ENCODE measurements at regions not wholly inside any gene's neighbourhood (a gene's known extent, or its start where the extent isn't known, plus 50 kb on each side); places are given as distances from the start of the nearest gene placed in this dataset.
A peak's percentile ranks its signal among the peaks of the same experiment; 100 is the strongest.

- Mint-ChIP-seq H3K9me3 (peaks cover 0 to 19% of the 10 kb centered on the region in 2 donors), H3K27ac (no peak overlapping the region), H3K4me1 (no peaks in the 10 kb centered on the region), H3K27me3 (no peaks in the 10 kb centered on the region), H3K4me3 (no peak overlapping the region)
- no peak for DNase-seq
- ATAC-seq, result no peak
These were observed 982.1 kb downstream of the DTWD2 start for GRCh38 chr5:118006219-118006618.

- no peaks in the 10 kb centered on the region for H3K4me1 Mint-ChIP-seq
- DNase-seq (no peak), ATAC-seq (no peak)
- peaks cover 0 to 17% of the 10 kb centered on the region in 2 donors for H3K9me3 Mint-ChIP-seq
- no peak overlapping the region for H3K4me3 Mint-ChIP-seq
- no peaks in the 10 kb centered on the region for H3K27me3 Mint-ChIP-seq
- H3K27ac Mint-ChIP-seq, result no peak overlapping the region
These were observed 988.3 kb downstream of the DTWD2 start for GRCh38 chr5:117999939-118000549.

- no peak overlapping the region for H3K27ac Mint-ChIP-seq
- H3K4me1 Mint-ChIP-seq, result no peaks in the 10 kb centered on the region
- DNase-seq (no peak), ATAC-seq (no peak)
- peaks cover 5 to 7% of the 10 kb centered on the region in 2 donors for H3K9me3 Mint-ChIP-seq
- no peaks in the 10 kb centered on the region for H3K27me3 Mint-ChIP-seq
- no peak overlapping the region for H3K4me3 Mint-ChIP-seq
These were observed 1005.7 kb downstream of the DTWD2 start for GRCh38 chr5:117982691-117983090.

GRCh38 chr5:117973785-117974184, 1014.6 kb downstream of the DTWD2 start:
- no peak overlapping the region for H3K4me3 Mint-ChIP-seq
- H3K9me3 Mint-ChIP-seq, result peaks cover 5 to 12% of the 10 kb centered on the region in 2 donors
- H3K4me1 Mint-ChIP-seq, result no peaks in the 10 kb centered on the region
- H3K27me3 Mint-ChIP-seq, result no peaks in the 10 kb centered on the region
- H3K27ac Mint-ChIP-seq, result no peak overlapping the region
- DNase-seq, result no peak
- ATAC-seq, result no peak

- no peak for ATAC-seq
- Mint-ChIP-seq H3K4me1 (no peaks in the 10 kb centered on the region), H3K4me3 (no peak overlapping the region), H3K9me3 (peaks cover 0 to 6% of the 10 kb centered on the region in 2 donors), H3K27me3 (no peaks in the 10 kb centered on the region), H3K27ac (no peak overlapping the region)
- DNase-seq, result no peak
These were observed 1032.5 kb downstream of the DTWD2 start for GRCh38 chr5:117955831-117956230.

- no peak overlapping the region for H3K27ac Mint-ChIP-seq
- H3K4me3 Mint-ChIP-seq, result no peak overlapping the region
- ATAC-seq, result no peak
- no peaks in the 10 kb centered on the region for H3K27me3 Mint-ChIP-seq
- H3K9me3 Mint-ChIP-seq, result peaks cover 0 to 7% of the 10 kb centered on the region in 2 donors
- no peak for DNase-seq
- H3K4me1 Mint-ChIP-seq, result no peaks in the 10 kb centered on the region
These were observed 1034.0 kb downstream of the DTWD2 start for GRCh38 chr5:117954331-117954730.

GRCh38 chr5:117953272-117953671, 1035.1 kb downstream of the DTWD2 start:
- peaks cover 0 to 5% of the 10 kb centered on the region in 2 donors for H3K9me3 Mint-ChIP-seq
- no peak overlapping the region for H3K4me3 Mint-ChIP-seq
- no peak for ATAC-seq

GRCh38 chr5:117947836-117948235, 1040.5 kb downstream of the DTWD2 start:
- H3K4me3 Mint-ChIP-seq, result no peak overlapping the region
- ATAC-seq (no peak), DNase-seq (no peak)
- no peaks in the 10 kb centered on the region for H3K4me1 Mint-ChIP-seq
- peaks cover 8 to 9% of the 10 kb centered on the region in 2 donors for H3K9me3 Mint-ChIP-seq
- no peak overlapping the region for H3K27ac Mint-ChIP-seq
- no peaks in the 10 kb centered on the region for H3K27me3 Mint-ChIP-seq

More at GRCh38 chr5:117953272-117953671, 1035.1 kb downstream of the DTWD2 start:
- Mint-ChIP-seq H3K27ac (no peak overlapping the region), H3K4me1 (no peaks in the 10 kb centered on the region), H3K27me3 (no peaks in the 10 kb centered on the region)
- DNase-seq, result no peak

GRCh38 chr5:117947121-117947520, 1041.2 kb downstream of the DTWD2 start:
- Mint-ChIP-seq H3K4me1 (no peaks in the 10 kb centered on the region), H3K4me3 (no peak overlapping the region), H3K9me3 (peaks cover 9 to 11% of the 10 kb centered on the region in 2 donors), H3K27me3 (no peaks in the 10 kb centered on the region), H3K27ac (no peak overlapping the region)
- DNase-seq (no peak), ATAC-seq (no peak)

GRCh38 chr5:117945258-117945657, 1043.1 kb downstream of the DTWD2 start:
- ATAC-seq, result no peak
- no peaks in the 10 kb centered on the region for H3K4me1 Mint-ChIP-seq
- no peak overlapping the region for H3K4me3 Mint-ChIP-seq
- H3K9me3 Mint-ChIP-seq, result peaks cover 9 to 21% of the 10 kb centered on the region in 2 donors
- DNase-seq, result no peak
- peak overlapping the region in 1 of 2 donors; percentile 12 for H3K27ac Mint-ChIP-seq
- H3K27me3 Mint-ChIP-seq, result no peaks in the 10 kb centered on the region

GRCh38 chr5:117943541-117943940, 1044.8 kb downstream of the DTWD2 start:
- Mint-ChIP-seq H3K4me1 (no peaks in the 10 kb centered on the region), H3K27ac (no peak overlapping the region), H3K27me3 (no peaks in the 10 kb centered on the region), H3K9me3 (peaks cover 5 to 21% of the 10 kb centered on the region in 2 donors), H3K4me3 (no peak overlapping the region)
- DNase-seq, result no peak
- no peak for ATAC-seq

GRCh38 chr5:117942861-117943519, 1045.4 kb downstream of the DTWD2 start:
- H3K27ac Mint-ChIP-seq, result no peak overlapping the region
- H3K4me1 Mint-ChIP-seq, result no peaks in the 10 kb centered on the region
- peaks cover 5 to 21% of the 10 kb centered on the region in 2 donors for H3K9me3 Mint-ChIP-seq
- no peak overlapping the region for H3K4me3 Mint-ChIP-seq
- ATAC-seq, result no peak
- H3K27me3 Mint-ChIP-seq, result no peaks in the 10 kb centered on the region
- no peak for DNase-seq

GRCh38 chr5:117893211-117893610, 1095.1 kb downstream of the DTWD2 start:
- no peak for DNase-seq
- no peaks in the 10 kb centered on the region for H3K27me3 Mint-ChIP-seq
- H3K27ac Mint-ChIP-seq, result no peak overlapping the region
- no peak for ATAC-seq
- no peaks in the 10 kb centered on the region for H3K9me3 Mint-ChIP-seq
- no peaks in the 10 kb centered on the region for H3K4me1 Mint-ChIP-seq
- H3K4me3 Mint-ChIP-seq, result no peak overlapping the region

GRCh38 chr5:117892360-117892759, 1096.0 kb downstream of the DTWD2 start:
- Mint-ChIP-seq H3K4me3 (no peak overlapping the region), H3K27ac (no peak overlapping the region), H3K27me3 (no peaks in the 10 kb centered on the region), H3K9me3 (peaks cover 5 to 7% of the 10 kb centered on the region in 2 donors), H3K4me1 (no peaks in the 10 kb centered on the region)
- DNase-seq, result no peak
- no peak for ATAC-seq

GRCh38 chr5:117889596-117889995, 1098.8 kb downstream of the DTWD2 start:
- DNase-seq (no peak), ATAC-seq (no peak)
- no peaks in the 10 kb centered on the region for H3K27me3 Mint-ChIP-seq
- no peaks in the 10 kb centered on the region for H3K4me1 Mint-ChIP-seq
- H3K4me3 Mint-ChIP-seq, result no peak overlapping the region
- H3K9me3 Mint-ChIP-seq, result peaks cover 5 to 7% of the 10 kb centered on the region in 2 donors
- no peak overlapping the region for H3K27ac Mint-ChIP-seq

- H3K9me3 Mint-ChIP-seq, result peaks cover 7 to 8% of the 10 kb centered on the region in 2 donors
These were observed 1099.7 kb downstream of the DTWD2 start for GRCh38 chr5:117888688-117889087.

More at GRCh38 chr5:117888688-117889087, 1099.7 kb downstream of the DTWD2 start:
- no peak for DNase-seq
- H3K27me3 Mint-ChIP-seq, result no peaks in the 10 kb centered on the region
- ATAC-seq, result no peak
- H3K27ac Mint-ChIP-seq, result no peak overlapping the region
- no peaks in the 10 kb centered on the region for H3K4me1 Mint-ChIP-seq
- no peak overlapping the region for H3K4me3 Mint-ChIP-seq

Data from stimulated activated naive CD8-positive, alpha-beta T cell treated with anti-CD3 and anti-CD28 coated beads, Interleukin-15, amount 100 ng/mL, for 72 hours (primary cell).